ENCODE measurements at regions not wholly inside any gene's neighbourhood (a gene's known extent, or its start where the extent isn't known, plus 50 kb on each side); places are given as distances from the start of the nearest gene placed in this dataset.

GRCh38 chr5:176711883-176712282, 64.6 kb downstream of the TSPAN17 start:
- no peak overlapping the region for H3K27ac ChIP-seq
- DNase-seq (ENCODE audit: low spot score) = no peak
- TF ChIP-seq CTCF (IDR thresholded peaks at IDR 0.05) = no peak
- no peak overlapping the region for H3K4me3 ChIP-seq

- H3K4me3 ChIP-seq = no peak overlapping the region
- TF ChIP-seq CTCF (IDR thresholded peaks at IDR 0.05) = no peak
- no peak for DNase-seq (ENCODE audit: low spot score)
- H3K27ac ChIP-seq = no peak overlapping the region
Observed at GRCh38 chr5:176712546-176713304, 65.4 kb downstream of the TSPAN17 start.

DNA sequence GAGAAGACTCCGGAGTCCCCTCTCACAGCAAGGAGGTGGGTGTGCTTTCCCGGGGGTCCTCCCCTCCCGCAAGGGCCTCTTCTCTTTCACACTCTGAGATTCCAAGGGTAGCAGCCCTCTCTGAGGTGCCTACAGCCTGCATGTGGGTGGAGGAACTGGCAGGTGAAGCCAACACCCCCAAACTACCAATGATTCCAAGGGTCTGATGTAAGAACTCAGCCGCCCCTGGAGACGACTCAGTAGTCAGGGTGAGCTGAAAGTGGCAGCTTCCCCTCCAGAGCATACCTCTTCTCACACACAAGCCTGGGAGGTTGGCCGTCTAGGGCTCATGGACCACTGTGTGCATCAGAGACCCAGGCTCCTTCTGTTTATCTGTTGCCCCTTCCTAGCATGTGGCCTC, 66.1 kb downstream of the TSPAN17 start:
- Histone ChIP-seq H3K4me3 (no peak overlapping the region), H3K27ac (no peak overlapping the region)
- DNase-seq (ENCODE audit: low spot score) = no peak
- no peak for TF ChIP-seq CTCF (IDR thresholded peaks at IDR 0.05)

- Histone ChIP-seq H3K27ac (no peak overlapping the region), H3K4me3 (no peak overlapping the region)
- no peak for TF ChIP-seq CTCF (IDR thresholded peaks at IDR 0.05)
- no peak for DNase-seq (ENCODE audit: low spot score)
Observed at GRCh38 chr5:176714067-176714466, 66.8 kb downstream of the TSPAN17 start.

DNA sequence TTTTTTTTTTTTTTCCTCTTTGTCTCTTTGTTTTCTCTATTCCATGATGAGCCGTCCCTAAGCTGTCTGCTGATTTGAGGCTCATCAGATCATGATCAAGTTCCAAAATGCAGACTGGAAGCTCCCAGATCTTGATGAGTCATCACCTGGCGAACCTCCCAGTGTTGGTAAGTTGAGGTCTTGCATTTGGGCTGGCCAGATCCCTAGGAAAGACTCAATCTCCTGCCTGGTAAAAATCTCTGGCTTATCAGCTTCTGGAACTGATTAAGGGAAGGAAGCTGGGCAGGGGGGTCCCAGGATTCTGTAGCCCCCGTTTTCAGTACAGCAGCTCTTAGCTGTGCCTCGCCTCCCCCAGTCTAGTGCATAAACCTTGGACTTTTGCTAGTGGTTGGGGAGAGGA, 69.0 kb downstream of the TSPAN17 start:
- DNase-seq (ENCODE audit: low spot score) = no peak
- no peak overlapping the region for H3K4me3 ChIP-seq
- TF ChIP-seq CTCF (IDR thresholded peaks at IDR 0.05) = no peak
- H3K27ac ChIP-seq = no peak overlapping the region

DNA sequence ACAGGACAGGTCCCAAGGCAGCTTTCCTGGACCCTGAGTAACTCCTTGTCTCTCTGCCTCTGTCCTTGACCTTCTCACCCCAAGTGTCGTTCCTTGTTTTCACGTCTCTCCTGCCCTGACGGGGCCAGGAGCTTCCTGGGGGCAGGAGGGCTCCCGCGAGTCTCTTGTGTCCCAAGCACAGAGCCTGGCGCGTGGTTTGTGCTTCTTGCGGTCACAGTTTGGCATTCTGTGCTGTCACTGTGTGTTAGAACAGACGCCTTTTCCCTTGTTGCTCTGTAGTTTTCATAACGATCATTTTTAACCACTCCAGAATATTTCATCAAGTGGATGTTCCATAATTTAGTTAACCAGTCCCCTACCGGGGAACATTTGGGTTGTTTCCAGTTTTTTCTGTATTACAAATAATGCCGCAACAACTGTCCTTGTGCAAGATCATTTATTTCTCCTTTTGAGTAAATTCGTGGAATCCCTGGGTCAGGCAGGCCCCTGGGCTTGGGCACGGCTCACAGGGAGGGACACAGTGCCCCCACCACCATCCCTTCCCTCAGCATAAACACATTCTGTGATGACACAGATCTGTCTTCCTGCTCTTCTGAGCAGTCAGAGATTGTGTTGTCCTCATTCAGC, 71.9 kb downstream of the TSPAN17 start:
- no peak overlapping the region for H3K4me3 ChIP-seq
- H3K27ac ChIP-seq = no peak overlapping the region
- TF ChIP-seq CTCF (IDR thresholded peaks at IDR 0.05) = no peak
- DNase-seq (ENCODE audit: low spot score) = no peak

DNA sequence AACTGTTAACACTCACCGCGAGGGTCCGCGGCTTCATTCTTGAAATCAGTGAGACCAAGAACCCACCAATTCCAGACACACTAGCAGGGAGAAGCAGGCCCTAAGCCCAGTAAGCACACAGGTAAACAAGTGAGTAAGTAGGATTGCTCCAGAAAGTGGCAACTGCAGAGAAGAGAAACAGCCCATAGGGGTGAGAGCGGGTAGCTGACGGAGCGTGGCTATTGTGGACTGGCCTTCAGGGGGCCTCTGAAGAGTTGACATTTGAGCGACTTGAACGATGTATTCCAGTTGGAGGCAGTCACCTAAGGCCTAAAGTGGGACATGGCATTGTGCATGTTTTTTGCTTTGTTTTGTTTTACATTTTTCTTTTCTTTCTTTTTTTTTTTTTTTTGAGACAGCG, 74.2 kb downstream of the TSPAN17 start:
- Histone ChIP-seq H3K4me3 (no peak overlapping the region), H3K27ac (no peak overlapping the region)
- no peak for TF ChIP-seq CTCF (IDR thresholded peaks at IDR 0.05)
- no peak for DNase-seq (ENCODE audit: low spot score)

All from coronary artery (tissue), 2 donors.